Psoas muscle (tissue), 7 donors: ENCODE measurements at regions not wholly inside any gene's neighbourhood (a gene's known extent, or its start where the extent isn't known, plus 50 kb on each side); places are given as distances from the start of the nearest gene placed in this dataset.
"Not testable (repeated sequence)": the region's sequence is repeated elsewhere in the genome, so short reads cannot be mapped to it uniquely, and the experiment has no call there.

Experiments used
- ATAC-seq, 4 donors: fragments of 200-7000 bp; cut with Tn5 transposase; one replicate each; pipeline ENCODE4 v1.9.1; 2020; ENCODE audit warnings: moderate library complexity in 3 of 4, mild to moderate bottlenecking in 2 of 4
- DNase-seq, 2 donors: peaks; one replicate each; pipeline ENCODE4 v3.0.0-alpha.2; 2020
- H3K27ac ChIP-seq: fragments of 200-600 bp; one replicate; pipeline ENCODE4 v1.8.0; 2022
- H3K27me3 ChIP-seq, 3 donors: fragments of 200-600 bp in 1 of 3; one replicate each; pipeline versions ENCODE4 v1.6.1 to v1.8.0; 2013 to 2022; ENCODE audit warnings: low read length in 2 of 3, mild to moderate bottlenecking in 2 of 3, moderate library complexity in 1 of 3; ENCODE audit not compliant: insufficient read depth in 3 of 3
- H3K36me3 ChIP-seq, 2 donors: fragments of 200-600 bp in 1 of 2; one replicate each; pipeline versions ENCODE4 v1.6.1 to v1.8.0; 2013 to 2022; ENCODE audit warnings: low read depth in 1 of 2, mild to moderate bottlenecking in 1 of 2, moderate library complexity in 1 of 2; ENCODE audit not compliant: insufficient read depth in 1 of 2
- H3K4me1 ChIP-seq: fragments of 200-600 bp; one replicate; pipeline ENCODE4 v1.8.0; 2022
- H3K4me3 ChIP-seq: fragments of 200-600 bp; one replicate; pipeline ENCODE4 v1.8.0; 2022; ENCODE audit warnings: mild to moderate bottlenecking
- H3K9me3 ChIP-seq: fragments of 200-600 bp; one replicate; pipeline ENCODE4 v1.8.0; 2022
- CTCF ChIP-seq: fragments of 200-600 bp; IDR thresholded peaks from one replicate; pipeline ENCODE4 v1.8.0; 2022; ENCODE audit warnings: antibody characterized with exemption
- WGBS, 3 donors: extraction: QIAGEN DNeasy Blood & Tissue Kit; methylation state at CpG; one replicate each; pipeline versions ENCODE4 v1.1.6 to v1.1.7; 2013; 5-methylcytosine and 5-hydroxymethylcytosine counted together
- intact Hi-C, 2 donors: fragments of 100-400 bp; cut with DNase I; formaldehyde crosslinking; loops; one replicate each; pipeline versions ENCODE4 v1.11.0 to v1.14.2; 2022
- donor health status: healthy with polysubstance abuse.
- donor health status: DM: no; HTN: no; CAD: no; lungs with moderate emphysema.
- donor health status: Bipolar disorder and iron deficiency.
- donor health status: healthy.
- donor health status: DM: yes; HTN: yes; CAD: no.
- donor health status: DM: no; HTN: no; CAD: no.
- donor health status: DM: yes; HTN: yes; CAD: no.

GRCh38 chr6:170222498-170223471 is 68.1 kb downstream of the DLL1 start:
- no peak for DNase-seq
- H3K4me3 ChIP-seq = no peak overlapping the region

DNA sequence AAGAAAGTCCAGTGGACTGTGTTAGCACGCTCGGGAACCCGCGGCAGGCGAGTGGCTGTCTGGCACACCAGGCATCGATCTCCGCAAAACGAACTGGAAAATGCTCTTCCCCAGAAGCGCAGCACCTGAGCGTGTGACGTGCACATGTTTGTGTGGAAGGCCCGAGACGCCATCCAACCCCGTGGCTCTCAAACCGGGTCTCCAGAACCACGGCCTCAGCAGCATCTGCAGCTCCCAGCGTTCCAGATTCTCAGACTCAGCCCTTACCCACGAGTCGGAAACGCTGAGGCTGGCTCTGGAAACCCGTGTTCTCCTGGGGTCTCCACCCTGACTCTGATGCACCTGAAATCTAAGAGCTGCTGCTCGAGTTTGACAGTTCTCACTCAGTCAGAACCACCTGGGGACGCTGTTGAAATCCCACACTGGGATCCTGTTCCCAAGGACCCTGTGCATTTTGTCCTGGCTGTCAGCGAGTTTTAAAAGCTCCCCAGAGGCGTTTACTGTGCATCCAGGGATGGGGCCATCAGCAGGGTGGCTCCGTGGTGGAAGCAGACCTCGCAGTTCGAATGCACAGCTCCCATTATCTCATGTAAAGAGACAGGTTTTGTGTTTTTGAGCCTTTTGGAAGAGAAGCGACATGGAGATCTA is 69.0 kb downstream of the DLL1 start:
- H3K4me1 ChIP-seq = peaks cover 16% of the 10 kb centered on the region
- ATAC-seq (no peak), DNase-seq (no peak)
- TF ChIP-seq CTCF = no peak
- no peaks in the 10 kb centered on the region for H3K9me3 ChIP-seq
- 80 to 86% (median 82%) methylated on average over 29 of the region's 29 CpGs for WGBS, 3 donors
- no peaks in the 10 kb centered on the region for H3K36me3 ChIP-seq
- H3K27me3 ChIP-seq = no peaks in the 10 kb centered on the region
- intact Hi-C loops = loop anchor here in 1 of 2 donors (5.0 kb wide), 1 partner anchor 45 kb away; no protein-coding TSS in a partner anchor
- H3K27ac ChIP-seq = no peak overlapping the region
- no peak overlapping the region for H3K4me3 ChIP-seq

More at GRCh38 chr6:170222498-170223471, 68.1 kb downstream of the DLL1 start:
- no peak for TF ChIP-seq CTCF
- intact Hi-C loops = loop anchor here in 1 of 2 donors (5.0 kb wide), 1 partner anchor 45 kb away; no protein-coding TSS in a partner anchor
- Histone ChIP-seq H3K36me3 (no peaks in the 10 kb centered on the region), H3K27ac (no peak overlapping the region), H3K27me3 (no peaks in the 10 kb centered on the region), H3K9me3 (no peaks in the 10 kb centered on the region), H3K4me1 (peaks cover 16% of the 10 kb centered on the region)
- 67 to 71% (median 68%) methylated on average over 30 to 32 of the region's 32 CpGs for WGBS, 3 donors
- ATAC-seq = no peak

GRCh38 chr6:170221052-170221752 is 69.7 kb downstream of the DLL1 start:
- H3K4me1 ChIP-seq = peaks cover 10% of the 10 kb centered on the region
- no peaks in the 10 kb centered on the region for H3K27me3 ChIP-seq
- no peaks in the 10 kb centered on the region for H3K36me3 ChIP-seq
- 84 to 89% (median 85%) methylated on average over 26 to 28 of the region's 29 CpGs for WGBS, 3 donors
- no peak overlapping the region for H3K27ac ChIP-seq
- DNase-seq (no peak), ATAC-seq (no peak)
- H3K9me3 ChIP-seq = no peaks in the 10 kb centered on the region
- TF ChIP-seq CTCF = no peak
- no peak overlapping the region for H3K4me3 ChIP-seq
- intact Hi-C loops = loop anchor here in 1 of 2 donors (5.0 kb wide), 1 partner anchor 44 kb away; no protein-coding TSS in a partner anchor

DNA sequence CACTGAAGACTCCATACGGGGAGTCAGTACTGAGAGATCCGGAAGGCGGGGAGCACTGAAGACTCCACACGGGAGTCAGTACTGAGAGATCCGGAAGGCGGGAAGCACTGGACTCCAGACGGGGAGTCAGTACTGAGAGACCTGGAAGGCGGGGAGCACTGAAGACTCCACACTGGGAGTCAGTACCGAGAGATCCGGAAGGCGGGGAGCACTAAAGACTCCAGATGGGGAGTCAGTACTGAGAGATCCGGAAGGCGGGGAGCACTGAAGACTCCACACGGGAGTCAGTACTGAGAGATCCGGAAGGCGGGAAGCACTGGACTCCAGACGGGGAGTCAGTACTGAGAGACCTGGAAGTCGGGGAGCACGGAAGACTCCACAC is 77.2 kb downstream of the DLL1 start:
- H3K27ac ChIP-seq, H3K4me1 ChIP-seq, H3K9me3 ChIP-seq, H3K4me3 ChIP-seq, H3K36me3 ChIP-seq, DNase-seq, intact Hi-C loops, ATAC-seq: not testable (repeated sequence)
- WGBS, 3 donors = 95 to 97% (median 96%) methylated on average over 14 to 16 of the region's 19 CpGs
- H3K27me3 ChIP-seq = peaks cover 0 to 15% (median 0%) of the 10 kb centered on the region in 3 donors
